Liver (tissue), 3 donors: ENCODE measurements at regions not wholly inside any gene's neighbourhood (a gene's known extent, or its start where the extent isn't known, plus 50 kb on each side); places are given as distances from the start of the nearest gene placed in this dataset.

ENCODE experiments used
- CTCF ChIP-seq: fragments of 150-350 bp; IDR thresholded peaks from 2 replicates; pipeline ENCODE4 v1.5.1; 2017; ENCODE audit warnings: improper control_type of control experiment, low read depth, low read length; ENCODE audit not compliant: missing input control
- EGR1 ChIP-seq, 2 donors: IDR thresholded peaks; 2 replicates each; pipeline ENCODE4 v1.6.1; 2016 to 2018; ENCODE audit warnings: antibody characterized with exemption in 2 of 2, low read depth in 2 of 2
- FOXA2 ChIP-seq: IDR thresholded peaks from 2 replicates; pipeline ENCODE4 v1.6.1; 2016; ENCODE audit warnings: antibody characterized with exemption
- HNF4G ChIP-seq: IDR thresholded peaks from 2 replicates; pipeline ENCODE4 v1.6.1; 2016; ENCODE audit warnings: antibody characterized with exemption
- JUND ChIP-seq, 2 donors: IDR thresholded peaks; 2 replicates each; pipeline ENCODE4 v1.6.1; 2016; ENCODE audit warnings: antibody characterized with exemption in 2 of 2
- MAX ChIP-seq: IDR thresholded peaks from 2 replicates; pipeline ENCODE4 v1.6.1; 2016; ENCODE audit warnings: antibody characterized with exemption
- RAD21 ChIP-seq, 2 donors: IDR thresholded peaks; 2 replicates each; pipeline ENCODE4 v1.6.1; 2016; ENCODE audit warnings: antibody characterized with exemption in 2 of 2, mild to moderate bottlenecking in 2 of 2
- TAF1 ChIP-seq: conservative IDR thresholded peaks from 2 replicates; pipeline ENCODE4 v1.6.1; 2016; ENCODE audit warnings: antibody characterized with exemption, mild to moderate bottlenecking
- YY1 ChIP-seq: IDR thresholded peaks from 2 replicates; pipeline ENCODE4 v1.6.1; 2016; ENCODE audit warnings: antibody characterized with exemption, mild to moderate bottlenecking
- ZBTB33 ChIP-seq: IDR thresholded peaks from 2 replicates; pipeline ENCODE4 v1.6.1; 2016; ENCODE audit warnings: antibody characterized with exemption
- TF ChIP-seq, protein P1 (sequence below): IDR thresholded peaks from 2 replicates; pipeline ENCODE4 v1.6.1; 2016; ENCODE audit warnings: antibody characterized with exemption, mild to moderate bottlenecking
- donor health status: healthy.
- donor health status: healthy.

- no peak for TF ChIP-seq CTCF
- TF ChIP-seq TAF1: no peak
- no peak for TF ChIP-seq MAX
- TF ChIP-seq ZBTB33: no peak
- TF ChIP-seq JUND (IDR thresholded peaks at IDR 0.05): no peak
- TF ChIP-seq, protein P1, sequence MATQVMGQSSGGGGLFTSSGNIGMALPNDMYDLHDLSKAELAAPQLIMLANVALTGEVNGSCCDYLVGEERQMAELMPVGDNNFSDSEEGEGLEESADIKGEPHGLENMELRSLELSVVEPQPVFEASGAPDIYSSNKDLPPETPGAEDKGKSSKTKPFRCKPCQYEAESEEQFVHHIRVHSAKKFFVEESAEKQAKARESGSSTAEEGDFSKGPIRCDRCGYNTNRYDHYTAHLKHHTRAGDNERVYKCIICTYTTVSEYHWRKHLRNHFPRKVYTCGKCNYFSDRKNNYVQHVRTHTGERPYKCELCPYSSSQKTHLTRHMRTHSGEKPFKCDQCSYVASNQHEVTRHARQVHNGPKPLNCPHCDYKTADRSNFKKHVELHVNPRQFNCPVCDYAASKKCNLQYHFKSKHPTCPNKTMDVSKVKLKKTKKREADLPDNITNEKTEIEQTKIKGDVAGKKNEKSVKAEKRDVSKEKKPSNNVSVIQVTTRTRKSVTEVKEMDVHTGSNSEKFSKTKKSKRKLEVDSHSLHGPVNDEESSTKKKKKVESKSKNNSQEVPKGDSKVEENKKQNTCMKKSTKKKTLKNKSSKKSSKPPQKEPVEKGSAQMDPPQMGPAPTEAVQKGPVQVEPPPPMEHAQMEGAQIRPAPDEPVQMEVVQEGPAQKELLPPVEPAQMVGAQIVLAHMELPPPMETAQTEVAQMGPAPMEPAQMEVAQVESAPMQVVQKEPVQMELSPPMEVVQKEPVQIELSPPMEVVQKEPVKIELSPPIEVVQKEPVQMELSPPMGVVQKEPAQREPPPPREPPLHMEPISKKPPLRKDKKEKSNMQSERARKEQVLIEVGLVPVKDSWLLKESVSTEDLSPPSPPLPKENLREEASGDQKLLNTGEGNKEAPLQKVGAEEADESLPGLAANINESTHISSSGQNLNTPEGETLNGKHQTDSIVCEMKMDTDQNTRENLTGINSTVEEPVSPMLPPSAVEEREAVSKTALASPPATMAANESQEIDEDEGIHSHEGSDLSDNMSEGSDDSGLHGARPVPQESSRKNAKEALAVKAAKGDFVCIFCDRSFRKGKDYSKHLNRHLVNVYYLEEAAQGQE: no peak
- no peak for TF ChIP-seq YY1
- TF ChIP-seq RAD21 (IDR thresholded peaks at IDR 0.05): no peak
- no peak for TF ChIP-seq EGR1 (IDR thresholded peaks at IDR 0.05; ENCODE audit: low read depth in 2 of 2)
- no peak for TF ChIP-seq FOXA2
- TF ChIP-seq HNF4G: no peak
Observed at GRCh38 chr11:38095268-38095667, 1497.2 kb upstream of the RAG2 start.
